ENCODE measurements at regions not wholly inside any gene's neighbourhood (a gene's known extent, or its start where the extent isn't known, plus 50 kb on each side); places are given as distances from the start of the nearest gene placed in this dataset.

DNA sequence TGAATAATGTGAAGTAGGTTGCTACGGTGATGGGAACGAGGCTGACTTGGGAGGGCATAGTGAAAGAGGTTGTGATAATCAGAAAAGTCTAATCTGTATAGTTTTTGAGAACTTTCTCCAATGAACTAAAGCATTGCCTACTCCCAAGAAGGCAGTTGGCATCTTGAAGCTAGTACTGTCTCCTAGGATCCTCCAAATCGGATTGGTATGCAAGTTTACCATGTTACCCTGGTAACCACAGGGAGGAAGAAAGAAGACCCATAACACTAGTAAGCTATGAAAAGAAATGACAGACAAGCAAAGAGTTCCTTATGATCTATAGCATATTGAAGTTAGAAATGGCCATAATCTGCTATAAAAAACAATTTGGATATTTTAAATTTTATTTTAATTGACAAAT lies 127.2 kb upstream of the SYNPR start:
- TF ChIP-seq, protein P1, sequence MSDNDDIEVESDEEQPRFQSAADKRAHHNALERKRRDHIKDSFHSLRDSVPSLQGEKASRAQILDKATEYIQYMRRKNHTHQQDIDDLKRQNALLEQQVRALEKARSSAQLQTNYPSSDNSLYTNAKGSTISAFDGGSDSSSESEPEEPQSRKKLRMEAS (CRISPR knock-in tag; IDR thresholded peaks at IDR 0.05), result no peak
- TF ChIP-seq, protein P2, sequence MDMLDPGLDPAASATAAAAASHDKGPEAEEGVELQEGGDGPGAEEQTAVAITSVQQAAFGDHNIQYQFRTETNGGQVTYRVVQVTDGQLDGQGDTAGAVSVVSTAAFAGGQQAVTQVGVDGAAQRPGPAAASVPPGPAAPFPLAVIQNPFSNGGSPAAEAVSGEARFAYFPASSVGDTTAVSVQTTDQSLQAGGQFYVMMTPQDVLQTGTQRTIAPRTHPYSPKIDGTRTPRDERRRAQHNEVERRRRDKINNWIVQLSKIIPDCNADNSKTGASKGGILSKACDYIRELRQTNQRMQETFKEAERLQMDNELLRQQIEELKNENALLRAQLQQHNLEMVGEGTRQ (CRISPR knock-in tag; IDR thresholded peaks at IDR 0.05), result no peak
- TF ChIP-seq, protein P3, sequence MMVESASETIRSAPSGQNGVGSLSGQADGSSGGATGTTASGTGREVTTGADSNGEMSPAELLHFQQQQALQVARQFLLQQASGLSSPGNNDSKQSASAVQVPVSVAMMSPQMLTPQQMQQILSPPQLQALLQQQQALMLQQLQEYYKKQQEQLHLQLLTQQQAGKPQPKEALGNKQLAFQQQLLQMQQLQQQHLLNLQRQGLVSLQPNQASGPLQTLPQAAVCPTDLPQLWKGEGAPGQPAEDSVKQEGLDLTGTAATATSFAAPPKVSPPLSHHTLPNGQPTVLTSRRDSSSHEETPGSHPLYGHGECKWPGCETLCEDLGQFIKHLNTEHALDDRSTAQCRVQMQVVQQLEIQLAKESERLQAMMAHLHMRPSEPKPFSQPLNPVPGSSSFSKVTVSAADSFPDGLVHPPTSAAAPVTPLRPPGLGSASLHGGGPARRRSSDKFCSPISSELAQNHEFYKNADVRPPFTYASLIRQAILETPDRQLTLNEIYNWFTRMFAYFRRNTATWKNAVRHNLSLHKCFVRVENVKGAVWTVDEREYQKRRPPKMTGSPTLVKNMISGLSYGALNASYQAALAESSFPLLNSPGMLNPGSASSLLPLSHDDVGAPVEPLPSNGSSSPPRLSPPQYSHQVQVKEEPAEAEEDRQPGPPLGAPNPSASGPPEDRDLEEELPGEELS (CRISPR knock-in tag; IDR thresholded peaks at IDR 0.05), result no peak
- TF ChIP-seq, protein P4, sequence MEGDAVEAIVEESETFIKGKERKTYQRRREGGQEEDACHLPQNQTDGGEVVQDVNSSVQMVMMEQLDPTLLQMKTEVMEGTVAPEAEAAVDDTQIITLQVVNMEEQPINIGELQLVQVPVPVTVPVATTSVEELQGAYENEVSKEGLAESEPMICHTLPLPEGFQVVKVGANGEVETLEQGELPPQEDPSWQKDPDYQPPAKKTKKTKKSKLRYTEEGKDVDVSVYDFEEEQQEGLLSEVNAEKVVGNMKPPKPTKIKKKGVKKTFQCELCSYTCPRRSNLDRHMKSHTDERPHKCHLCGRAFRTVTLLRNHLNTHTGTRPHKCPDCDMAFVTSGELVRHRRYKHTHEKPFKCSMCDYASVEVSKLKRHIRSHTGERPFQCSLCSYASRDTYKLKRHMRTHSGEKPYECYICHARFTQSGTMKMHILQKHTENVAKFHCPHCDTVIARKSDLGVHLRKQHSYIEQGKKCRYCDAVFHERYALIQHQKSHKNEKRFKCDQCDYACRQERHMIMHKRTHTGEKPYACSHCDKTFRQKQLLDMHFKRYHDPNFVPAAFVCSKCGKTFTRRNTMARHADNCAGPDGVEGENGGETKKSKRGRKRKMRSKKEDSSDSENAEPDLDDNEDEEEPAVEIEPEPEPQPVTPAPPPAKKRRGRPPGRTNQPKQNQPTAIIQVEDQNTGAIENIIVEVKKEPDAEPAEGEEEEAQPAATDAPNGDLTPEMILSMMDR (IDR thresholded peaks at IDR 0.05), result no peak
- TF ChIP-seq, protein P5, sequence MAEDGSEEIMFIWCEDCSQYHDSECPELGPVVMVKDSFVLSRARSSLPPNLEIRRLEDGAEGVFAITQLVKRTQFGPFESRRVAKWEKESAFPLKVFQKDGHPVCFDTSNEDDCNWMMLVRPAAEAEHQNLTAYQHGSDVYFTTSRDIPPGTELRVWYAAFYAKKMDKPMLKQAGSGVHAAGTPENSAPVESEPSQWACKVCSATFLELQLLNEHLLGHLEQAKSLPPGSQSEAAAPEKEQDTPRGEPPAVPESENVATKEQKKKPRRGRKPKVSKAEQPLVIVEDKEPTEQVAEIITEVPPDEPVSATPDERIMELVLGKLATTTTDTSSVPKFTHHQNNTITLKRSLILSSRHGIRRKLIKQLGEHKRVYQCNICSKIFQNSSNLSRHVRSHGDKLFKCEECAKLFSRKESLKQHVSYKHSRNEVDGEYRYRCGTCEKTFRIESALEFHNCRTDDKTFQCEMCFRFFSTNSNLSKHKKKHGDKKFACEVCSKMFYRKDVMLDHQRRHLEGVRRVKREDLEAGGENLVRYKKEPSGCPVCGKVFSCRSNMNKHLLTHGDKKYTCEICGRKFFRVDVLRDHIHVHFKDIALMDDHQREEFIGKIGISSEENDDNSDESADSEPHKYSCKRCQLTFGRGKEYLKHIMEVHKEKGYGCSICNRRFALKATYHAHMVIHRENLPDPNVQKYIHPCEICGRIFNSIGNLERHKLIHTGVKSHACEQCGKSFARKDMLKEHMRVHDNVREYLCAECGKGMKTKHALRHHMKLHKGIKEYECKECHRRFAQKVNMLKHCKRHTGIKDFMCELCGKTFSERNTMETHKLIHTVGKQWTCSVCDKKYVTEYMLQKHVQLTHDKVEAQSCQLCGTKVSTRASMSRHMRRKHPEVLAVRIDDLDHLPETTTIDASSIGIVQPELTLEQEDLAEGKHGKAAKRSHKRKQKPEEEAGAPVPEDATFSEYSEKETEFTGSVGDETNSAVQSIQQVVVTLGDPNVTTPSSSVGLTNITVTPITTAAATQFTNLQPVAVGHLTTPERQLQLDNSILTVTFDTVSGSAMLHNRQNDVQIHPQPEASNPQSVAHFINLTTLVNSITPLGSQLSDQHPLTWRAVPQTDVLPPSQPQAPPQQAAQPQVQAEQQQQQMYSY (CRISPR knock-in tag; IDR thresholded peaks at IDR 0.05), result no peak
- TF ChIP-seq, protein P6, sequence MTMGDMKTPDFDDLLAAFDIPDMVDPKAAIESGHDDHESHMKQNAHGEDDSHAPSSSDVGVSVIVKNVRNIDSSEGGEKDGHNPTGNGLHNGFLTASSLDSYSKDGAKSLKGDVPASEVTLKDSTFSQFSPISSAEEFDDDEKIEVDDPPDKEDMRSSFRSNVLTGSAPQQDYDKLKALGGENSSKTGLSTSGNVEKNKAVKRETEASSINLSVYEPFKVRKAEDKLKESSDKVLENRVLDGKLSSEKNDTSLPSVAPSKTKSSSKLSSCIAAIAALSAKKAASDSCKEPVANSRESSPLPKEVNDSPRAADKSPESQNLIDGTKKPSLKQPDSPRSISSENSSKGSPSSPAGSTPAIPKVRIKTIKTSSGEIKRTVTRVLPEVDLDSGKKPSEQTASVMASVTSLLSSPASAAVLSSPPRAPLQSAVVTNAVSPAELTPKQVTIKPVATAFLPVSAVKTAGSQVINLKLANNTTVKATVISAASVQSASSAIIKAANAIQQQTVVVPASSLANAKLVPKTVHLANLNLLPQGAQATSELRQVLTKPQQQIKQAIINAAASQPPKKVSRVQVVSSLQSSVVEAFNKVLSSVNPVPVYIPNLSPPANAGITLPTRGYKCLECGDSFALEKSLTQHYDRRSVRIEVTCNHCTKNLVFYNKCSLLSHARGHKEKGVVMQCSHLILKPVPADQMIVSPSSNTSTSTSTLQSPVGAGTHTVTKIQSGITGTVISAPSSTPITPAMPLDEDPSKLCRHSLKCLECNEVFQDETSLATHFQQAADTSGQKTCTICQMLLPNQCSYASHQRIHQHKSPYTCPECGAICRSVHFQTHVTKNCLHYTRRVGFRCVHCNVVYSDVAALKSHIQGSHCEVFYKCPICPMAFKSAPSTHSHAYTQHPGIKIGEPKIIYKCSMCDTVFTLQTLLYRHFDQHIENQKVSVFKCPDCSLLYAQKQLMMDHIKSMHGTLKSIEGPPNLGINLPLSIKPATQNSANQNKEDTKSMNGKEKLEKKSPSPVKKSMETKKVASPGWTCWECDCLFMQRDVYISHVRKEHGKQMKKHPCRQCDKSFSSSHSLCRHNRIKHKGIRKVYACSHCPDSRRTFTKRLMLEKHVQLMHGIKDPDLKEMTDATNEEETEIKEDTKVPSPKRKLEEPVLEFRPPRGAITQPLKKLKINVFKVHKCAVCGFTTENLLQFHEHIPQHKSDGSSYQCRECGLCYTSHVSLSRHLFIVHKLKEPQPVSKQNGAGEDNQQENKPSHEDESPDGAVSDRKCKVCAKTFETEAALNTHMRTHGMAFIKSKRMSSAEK (CRISPR knock-in tag; IDR thresholded peaks at IDR 0.05; ENCODE audit: borderline replicate concordance), result no peak
- TF ChIP-seq CREB1 (CRISPR knock-in tag; IDR thresholded peaks at IDR 0.05) (no peak), SOX15 (CRISPR knock-in tag; IDR thresholded peaks at IDR 0.05) (no peak), SP1 (CRISPR knock-in tag; conservative IDR thresholded peaks at IDR 0.05) (no peak)
- TF ChIP-seq, protein P7, sequence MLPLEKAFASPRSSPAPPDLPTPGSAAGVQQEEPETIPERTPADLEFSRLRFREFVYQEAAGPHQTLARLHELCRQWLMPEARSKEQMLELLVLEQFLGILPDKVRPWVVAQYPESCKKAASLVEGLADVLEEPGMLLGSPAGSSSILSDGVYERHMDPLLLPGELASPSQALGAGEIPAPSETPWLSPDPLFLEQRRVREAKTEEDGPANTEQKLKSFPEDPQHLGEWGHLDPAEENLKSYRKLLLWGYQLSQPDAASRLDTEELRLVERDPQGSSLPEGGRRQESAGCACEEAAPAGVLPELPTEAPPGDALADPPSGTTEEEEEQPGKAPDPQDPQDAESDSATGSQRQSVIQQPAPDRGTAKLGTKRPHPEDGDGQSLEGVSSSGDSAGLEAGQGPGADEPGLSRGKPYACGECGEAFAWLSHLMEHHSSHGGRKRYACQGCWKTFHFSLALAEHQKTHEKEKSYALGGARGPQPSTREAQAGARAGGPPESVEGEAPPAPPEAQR (CRISPR knock-in tag; IDR thresholded peaks at IDR 0.05), result no peak
- TF ChIP-seq, protein P8, sequence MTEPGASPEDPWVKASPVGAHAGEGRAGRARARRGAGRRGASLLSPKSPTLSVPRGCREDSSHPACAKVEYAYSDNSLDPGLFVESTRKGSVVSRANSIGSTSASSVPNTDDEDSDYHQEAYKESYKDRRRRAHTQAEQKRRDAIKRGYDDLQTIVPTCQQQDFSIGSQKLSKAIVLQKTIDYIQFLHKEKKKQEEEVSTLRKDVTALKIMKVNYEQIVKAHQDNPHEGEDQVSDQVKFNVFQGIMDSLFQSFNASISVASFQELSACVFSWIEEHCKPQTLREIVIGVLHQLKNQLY (CRISPR knock-in tag; IDR thresholded peaks at IDR 0.05), result no peak
